HL-60 (cell line): ENCODE measurements at regions not wholly inside any gene's neighbourhood (a gene's known extent, or its start where the extent isn't known, plus 50 kb on each side); places are given as distances from the start of the nearest gene placed in this dataset.

Source experiments
- GABPA ChIP-seq: IDR thresholded peaks from 2 replicates; pipeline ENCODE4 v1.6.1; 2012; ENCODE audit warnings: low read depth
- POLR2AphosphoS5 ChIP-seq: IDR thresholded peaks from 2 replicates; pipeline ENCODE4 v1.6.1; 2012; ENCODE audit warnings: low read depth
- TF ChIP-seq, protein P1 (sequence below): IDR thresholded peaks from one replicate; pipeline ENCODE4 v1.5.1; 2011; ENCODE audit warnings: low read length, control low read depth, inconsistent platforms; ENCODE audit not compliant: insufficient read depth
- TF ChIP-seq, protein P2 (sequence below): IDR thresholded peaks from 2 replicates; pipeline ENCODE4 v1.6.1; 2012; ENCODE audit warnings: low read depth; ENCODE audit not compliant: insufficient replicate concordance

DNA sequence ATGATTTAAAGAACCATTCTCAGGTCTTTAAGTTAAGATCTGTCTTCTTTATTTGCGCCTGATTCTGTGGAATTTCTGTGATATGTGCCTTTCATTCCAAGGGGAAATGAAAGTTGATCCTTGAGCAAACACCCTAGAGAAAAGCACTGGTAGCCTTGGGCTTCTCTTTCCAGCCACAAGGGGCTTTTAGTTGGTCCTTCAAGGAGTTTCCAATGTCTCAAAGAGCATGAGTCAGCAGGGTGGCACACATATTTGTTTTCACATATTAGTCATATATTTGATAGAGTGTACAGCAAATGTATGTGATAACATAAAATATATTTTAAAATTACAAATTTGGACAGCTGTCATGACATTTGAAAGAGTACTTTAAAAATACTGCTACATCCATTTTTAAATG, 339.5 kb downstream of the TXNL1 start:
- TF ChIP-seq GABPA (no peak), POLR2AphosphoS5 (no peak)
- TF ChIP-seq, protein P1, sequence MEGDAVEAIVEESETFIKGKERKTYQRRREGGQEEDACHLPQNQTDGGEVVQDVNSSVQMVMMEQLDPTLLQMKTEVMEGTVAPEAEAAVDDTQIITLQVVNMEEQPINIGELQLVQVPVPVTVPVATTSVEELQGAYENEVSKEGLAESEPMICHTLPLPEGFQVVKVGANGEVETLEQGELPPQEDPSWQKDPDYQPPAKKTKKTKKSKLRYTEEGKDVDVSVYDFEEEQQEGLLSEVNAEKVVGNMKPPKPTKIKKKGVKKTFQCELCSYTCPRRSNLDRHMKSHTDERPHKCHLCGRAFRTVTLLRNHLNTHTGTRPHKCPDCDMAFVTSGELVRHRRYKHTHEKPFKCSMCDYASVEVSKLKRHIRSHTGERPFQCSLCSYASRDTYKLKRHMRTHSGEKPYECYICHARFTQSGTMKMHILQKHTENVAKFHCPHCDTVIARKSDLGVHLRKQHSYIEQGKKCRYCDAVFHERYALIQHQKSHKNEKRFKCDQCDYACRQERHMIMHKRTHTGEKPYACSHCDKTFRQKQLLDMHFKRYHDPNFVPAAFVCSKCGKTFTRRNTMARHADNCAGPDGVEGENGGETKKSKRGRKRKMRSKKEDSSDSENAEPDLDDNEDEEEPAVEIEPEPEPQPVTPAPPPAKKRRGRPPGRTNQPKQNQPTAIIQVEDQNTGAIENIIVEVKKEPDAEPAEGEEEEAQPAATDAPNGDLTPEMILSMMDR, result no peak
- TF ChIP-seq, protein P2, sequence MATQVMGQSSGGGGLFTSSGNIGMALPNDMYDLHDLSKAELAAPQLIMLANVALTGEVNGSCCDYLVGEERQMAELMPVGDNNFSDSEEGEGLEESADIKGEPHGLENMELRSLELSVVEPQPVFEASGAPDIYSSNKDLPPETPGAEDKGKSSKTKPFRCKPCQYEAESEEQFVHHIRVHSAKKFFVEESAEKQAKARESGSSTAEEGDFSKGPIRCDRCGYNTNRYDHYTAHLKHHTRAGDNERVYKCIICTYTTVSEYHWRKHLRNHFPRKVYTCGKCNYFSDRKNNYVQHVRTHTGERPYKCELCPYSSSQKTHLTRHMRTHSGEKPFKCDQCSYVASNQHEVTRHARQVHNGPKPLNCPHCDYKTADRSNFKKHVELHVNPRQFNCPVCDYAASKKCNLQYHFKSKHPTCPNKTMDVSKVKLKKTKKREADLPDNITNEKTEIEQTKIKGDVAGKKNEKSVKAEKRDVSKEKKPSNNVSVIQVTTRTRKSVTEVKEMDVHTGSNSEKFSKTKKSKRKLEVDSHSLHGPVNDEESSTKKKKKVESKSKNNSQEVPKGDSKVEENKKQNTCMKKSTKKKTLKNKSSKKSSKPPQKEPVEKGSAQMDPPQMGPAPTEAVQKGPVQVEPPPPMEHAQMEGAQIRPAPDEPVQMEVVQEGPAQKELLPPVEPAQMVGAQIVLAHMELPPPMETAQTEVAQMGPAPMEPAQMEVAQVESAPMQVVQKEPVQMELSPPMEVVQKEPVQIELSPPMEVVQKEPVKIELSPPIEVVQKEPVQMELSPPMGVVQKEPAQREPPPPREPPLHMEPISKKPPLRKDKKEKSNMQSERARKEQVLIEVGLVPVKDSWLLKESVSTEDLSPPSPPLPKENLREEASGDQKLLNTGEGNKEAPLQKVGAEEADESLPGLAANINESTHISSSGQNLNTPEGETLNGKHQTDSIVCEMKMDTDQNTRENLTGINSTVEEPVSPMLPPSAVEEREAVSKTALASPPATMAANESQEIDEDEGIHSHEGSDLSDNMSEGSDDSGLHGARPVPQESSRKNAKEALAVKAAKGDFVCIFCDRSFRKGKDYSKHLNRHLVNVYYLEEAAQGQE, result no peak
